Astrocyte (in vitro differentiated cells and primary cell): ENCODE measurements at regions not wholly inside any gene's neighbourhood (a gene's known extent, or its start where the extent isn't known, plus 50 kb on each side); places are given as distances from the start of the nearest gene placed in this dataset.

Experiments
- DNase-seq: peaks from one replicate; pipeline ENCODE4 v3.0.0-alpha.2; 2010; ENCODE audit warnings: low read depth
- FAIRE-seq: peaks from 2 replicates; lab custom pipeline; 2011; peaks lifted over from hg19 to GRCh38; lab: Jason Lieb, UNC
- H2AFZ ChIP-seq: 2 replicates; pipeline ENCODE4 v1.6.0; 2012; ENCODE audit warnings: low read depth, low read length, inconsistent platforms
- H3K27ac ChIP-seq: 2 replicates; pipeline ENCODE4 v1.5.1; 2011; ENCODE audit warnings: low read depth, low read length, inconsistent platforms
- H3K27me3 ChIP-seq: 2 replicates; pipeline ENCODE4 v1.6.0; 2011; ENCODE audit warnings: low read length, inconsistent platforms; ENCODE audit not compliant: insufficient read depth
- H3K36me3 ChIP-seq: 2 replicates; pipeline ENCODE4 v1.5.1; 2011; ENCODE audit warnings: low read length, inconsistent platforms; ENCODE audit not compliant: insufficient read depth
- H3K4me1 ChIP-seq: 2 replicates; pipeline ENCODE4 v1.5.1; 2011; ENCODE audit warnings: low read length, inconsistent platforms; ENCODE audit not compliant: insufficient read depth
- H3K4me2 ChIP-seq: 2 replicates; pipeline ENCODE4 v1.6.0; 2012; ENCODE audit warnings: low read length, inconsistent platforms
- H3K4me3 ChIP-seq: 2 replicates; pipeline ENCODE4 v1.5.1; 2011; ENCODE audit warnings: low read depth, mild to moderate bottlenecking, low read length, inconsistent platforms; ENCODE audit not compliant: insufficient read depth
- H3K79me2 ChIP-seq: 2 replicates; pipeline ENCODE4 v1.6.0; 2012; ENCODE audit warnings: mild to moderate bottlenecking, low read length, inconsistent platforms; ENCODE audit not compliant: insufficient read depth
- H3K9ac ChIP-seq: 2 replicates; pipeline ENCODE4 v1.6.0; 2012; ENCODE audit warnings: mild to moderate bottlenecking, low read length, inconsistent platforms
- H3K9me3 ChIP-seq: 2 replicates; pipeline ENCODE4 v1.5.1; 2012; ENCODE audit warnings: low read depth, mild to moderate bottlenecking, low read length, inconsistent platforms; ENCODE audit not compliant: insufficient read depth
- H4K20me1 ChIP-seq: 2 replicates; pipeline ENCODE4 v1.6.0; 2012; ENCODE audit warnings: low read length, inconsistent platforms; ENCODE audit not compliant: insufficient read depth
- H3K27ac Mint-ChIP-seq: one replicate; pipeline ENCODE4 v1.8.0; 2021; ENCODE audit warnings: mild to moderate bottlenecking, mixed read lengths; ENCODE audit not compliant: unreplicated experiment
- H3K27me3 Mint-ChIP-seq: one replicate; pipeline ENCODE4 v1.8.0; 2021; ENCODE audit warnings: low read depth, mixed read lengths; ENCODE audit not compliant: unreplicated experiment
- H3K36me3 Mint-ChIP-seq: one replicate; pipeline ENCODE4 v1.8.0; 2021; ENCODE audit warnings: low read depth, mixed read lengths; ENCODE audit not compliant: unreplicated experiment
- H3K4me1 Mint-ChIP-seq: one replicate; pipeline ENCODE4 v1.8.0; 2021; ENCODE audit warnings: low read depth, mixed read lengths; ENCODE audit not compliant: unreplicated experiment
- H3K4me3 Mint-ChIP-seq: one replicate; pipeline ENCODE4 v1.8.0; 2021; ENCODE audit warnings: mild to moderate bottlenecking, moderate library complexity, mixed read lengths; ENCODE audit not compliant: unreplicated experiment
- H3K9me3 Mint-ChIP-seq: one replicate; pipeline ENCODE4 v1.8.0; 2021; ENCODE audit warnings: mild to moderate bottlenecking, mixed read lengths; ENCODE audit not compliant: unreplicated experiment
- CTCF ChIP-seq: IDR thresholded peaks from 2 replicates; pipeline ENCODE4 v1.5.1; 2011; ENCODE audit warnings: low read depth, mild to moderate bottlenecking, inconsistent platforms, low read length, moderate library complexity; ENCODE audit not compliant: insufficient read depth
- EZH2 ChIP-seq: IDR thresholded peaks from 2 replicates; pipeline ENCODE4 v1.6.1; 2012; ENCODE audit warnings: mild to moderate bottlenecking, low read length, inconsistent platforms; ENCODE audit not compliant: insufficient read depth

DNA sequence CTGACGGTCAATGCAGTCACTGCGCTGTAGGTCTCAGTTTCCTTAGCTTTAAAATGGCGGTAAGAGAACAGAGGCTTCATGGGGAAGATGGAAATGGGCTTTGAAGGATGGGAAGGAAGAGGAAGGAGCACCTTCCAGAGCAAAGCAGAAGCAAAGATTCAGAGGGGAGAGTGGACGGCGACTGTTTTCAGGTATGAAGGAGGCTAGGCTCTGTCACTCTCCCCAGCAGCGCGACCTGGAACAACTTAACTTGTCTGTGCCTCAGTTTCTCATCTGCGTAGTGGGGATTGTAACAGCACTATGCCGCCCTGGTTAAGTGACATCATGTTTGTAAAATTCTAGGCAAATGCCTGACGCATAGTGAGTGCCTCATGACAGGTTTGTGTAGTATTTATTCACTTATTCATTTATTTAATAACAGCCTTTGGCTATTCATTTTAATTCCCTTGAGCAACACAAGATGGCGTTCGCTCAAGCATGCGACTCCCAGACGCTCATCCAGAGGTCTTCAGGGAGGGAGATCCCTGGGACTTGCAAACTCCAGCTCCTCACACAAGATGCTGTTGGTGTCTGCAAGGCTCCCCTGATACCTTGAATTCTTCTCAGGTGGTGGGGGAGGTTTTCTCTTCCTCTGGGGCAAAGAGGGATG is 336.3 kb downstream of the DYSF start:
- H3K4me2 ChIP-seq = no peak overlapping the region

DNA sequence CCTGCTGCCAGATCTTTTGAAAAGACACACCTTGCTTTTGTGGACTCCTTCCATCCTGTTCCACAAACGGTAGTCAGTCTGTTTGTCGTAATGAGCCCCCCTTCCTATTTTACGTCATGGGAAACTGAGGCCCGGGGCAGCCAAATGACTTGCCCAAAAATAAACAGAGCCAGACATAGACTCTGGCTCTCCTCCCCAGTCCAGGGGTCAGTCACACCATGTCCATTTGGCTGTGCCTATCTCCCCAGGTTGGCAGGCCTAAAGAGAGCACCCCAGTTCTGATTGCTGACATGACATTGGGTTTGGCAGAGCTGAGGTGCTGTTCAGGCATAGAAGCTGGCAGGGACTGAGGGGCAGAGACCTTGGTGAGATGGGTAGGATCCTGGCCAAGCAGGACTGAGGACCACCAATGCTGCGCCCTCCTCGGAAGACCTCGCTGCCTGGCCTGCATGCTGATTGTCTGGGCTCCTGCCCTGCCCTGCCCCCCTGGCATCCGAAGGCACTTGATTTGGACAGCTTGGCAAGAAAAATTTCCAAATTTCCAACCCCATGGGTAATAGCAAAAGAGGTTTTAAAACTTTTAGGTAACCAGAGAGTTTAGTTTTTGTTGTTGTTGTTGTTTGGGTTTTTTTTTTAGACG is 335.4 kb downstream of the DYSF start:
- Mint-ChIP-seq H3K4me1 (peaks cover 15% of the 10 kb centered on the region), H3K9me3 (no peaks in the 10 kb centered on the region), H3K27ac (no peak overlapping the region), H3K4me3 (no peak overlapping the region), H3K27me3 (peaks cover 43% of the 10 kb centered on the region), H3K36me3 (no peaks in the 10 kb centered on the region)
- peaks cover 19% of the 10 kb centered on the region for H3K4me1 ChIP-seq
- no peaks in the 10 kb centered on the region for H3K9me3 ChIP-seq
- H2AFZ ChIP-seq = no peak overlapping the region
- DNase-seq (no peak), FAIRE-seq (no peak)
- no peak overlapping the region for H3K9ac ChIP-seq
- H3K4me3 ChIP-seq = no peak overlapping the region
- no peaks in the 10 kb centered on the region for H3K79me2 ChIP-seq
- TF ChIP-seq CTCF (no peak), EZH2 (no peak)
- no peaks in the 10 kb centered on the region for H3K36me3 ChIP-seq
- no peaks in the 10 kb centered on the region for H4K20me1 ChIP-seq
- H3K27ac ChIP-seq = no peak overlapping the region
- H3K4me2 ChIP-seq = no peak overlapping the region
- H3K27me3 ChIP-seq = no peaks in the 10 kb centered on the region

More for the DNA sequence above, 336.3 kb downstream of the DYSF start:
- H3K36me3 ChIP-seq = no peaks in the 10 kb centered on the region
- no peaks in the 10 kb centered on the region for H3K9me3 ChIP-seq
- Mint-ChIP-seq H3K4me3 (no peak overlapping the region), H3K36me3 (no peaks in the 10 kb centered on the region), H3K27me3 (peaks cover 47% of the 10 kb centered on the region), H3K27ac (no peak overlapping the region), H3K4me1 (peaks cover 14% of the 10 kb centered on the region), H3K9me3 (no peaks in the 10 kb centered on the region)
- no peak overlapping the region for H3K4me3 ChIP-seq
- no peak overlapping the region for H2AFZ ChIP-seq
- DNase-seq (no peak), FAIRE-seq (no peak)
- no peaks in the 10 kb centered on the region for H4K20me1 ChIP-seq
- H3K27ac ChIP-seq = no peak overlapping the region
- H3K27me3 ChIP-seq = no peaks in the 10 kb centered on the region
- peaks cover 20% of the 10 kb centered on the region for H3K4me1 ChIP-seq
- no peaks in the 10 kb centered on the region for H3K79me2 ChIP-seq
- TF ChIP-seq EZH2 (no peak), CTCF (no peak)
- no peak overlapping the region for H3K9ac ChIP-seq

GRCh38 chr2:71788186-71788525 is 334.8 kb downstream of the DYSF start:
- Histone ChIP-seq H4K20me1 (no peaks in the 10 kb centered on the region), H3K79me2 (no peaks in the 10 kb centered on the region), H3K4me1 (peaks cover 14% of the 10 kb centered on the region), H3K36me3 (no peaks in the 10 kb centered on the region), H3K9ac (no peak overlapping the region), H3K27ac (no peak overlapping the region), H3K4me2 (no peak overlapping the region), H2AFZ (no peak overlapping the region), H3K4me3 (no peak overlapping the region), H3K27me3 (no peaks in the 10 kb centered on the region), H3K9me3 (no peaks in the 10 kb centered on the region)
- Mint-ChIP-seq H3K9me3 (no peaks in the 10 kb centered on the region), H3K27ac (no peak overlapping the region), H3K27me3 (peaks cover 43% of the 10 kb centered on the region), H3K4me3 (no peak overlapping the region), H3K36me3 (no peaks in the 10 kb centered on the region), H3K4me1 (peaks cover 17% of the 10 kb centered on the region)
- FAIRE-seq (no peak), DNase-seq (no peak)
- no peak for TF ChIP-seq EZH2
- TF ChIP-seq CTCF = no peak
